CD8-positive, alpha-beta memory T cell (primary cell): ENCODE measurements at regions not wholly inside any gene's neighbourhood (a gene's known extent, or its start where the extent isn't known, plus 50 kb on each side); places are given as distances from the start of the nearest gene placed in this dataset.
"Not testable (repeated sequence)": the region's sequence is repeated elsewhere in the genome, so short reads cannot be mapped to it uniquely, and the experiment has no call there.

ENCODE experiments used
- CTCF ChIA-PET: fragments of 350-600 bp; sonication (Branson Sonifier 250); formaldehyde crosslinking; loops from one replicate; lab custom pipeline; 2021; ENCODE audit warnings: antibody characterized with exemption; lab: Charles Lee
- POLR2A ChIA-PET: fragments of 350-600 bp; sonication (Branson Sonifier 250); formaldehyde crosslinking; loops from one replicate; lab custom pipeline; 2021; ENCODE audit warnings: antibody characterized with exemption; lab: Charles Lee
- DNase-seq, 5 donors: peaks; one replicate each; pipeline versions ENCODE4 v3.0.0 to v3.0.0-alpha.2; 2020 to 2022; ENCODE audit warnings: mixed read lengths in 1 of 5
- H3K27ac ChIP-seq: one replicate; pipeline ENCODE4 v1.7.0; 2013; ENCODE audit warnings: low read depth, mild to moderate bottlenecking, low read length, moderate library complexity
- H3K27me3 ChIP-seq: 2 replicates; pipeline ENCODE4 v1.7.0; 2013; ENCODE audit warnings: low read length, mild to moderate bottlenecking; ENCODE audit not compliant: insufficient read depth, poor library complexity, severe bottlenecking
- H3K36me3 ChIP-seq: 2 replicates; pipeline ENCODE4 v1.7.0; 2013; ENCODE audit warnings: mild to moderate bottlenecking, low read length, moderate library complexity; ENCODE audit not compliant: insufficient read depth
- H3K4me1 ChIP-seq: 2 replicates; pipeline ENCODE4 v1.7.0; 2013; ENCODE audit warnings: mild to moderate bottlenecking, low read length, moderate library complexity; ENCODE audit not compliant: insufficient read depth
- H3K4me3 ChIP-seq: 2 replicates; pipeline ENCODE4 v1.7.0; 2013; ENCODE audit warnings: mild to moderate bottlenecking, low read length
- H3K9me3 ChIP-seq: 2 replicates; pipeline ENCODE4 v1.7.0; 2013; ENCODE audit warnings: mild to moderate bottlenecking, low read length
- H3K27ac Mint-ChIP-seq, 8 donors: one replicate each; pipeline ENCODE4 v1.8.0; 2020 to 2021; ENCODE audit warnings: mixed read lengths in 8 of 8, mild to moderate bottlenecking in 6 of 8, inconsistent platforms in 3 of 8, moderate library complexity in 3 of 8
- H3K27me3 Mint-ChIP-seq, 2 donors: one replicate each; pipeline ENCODE4 v1.8.0; 2020 to 2021; ENCODE audit warnings: mixed read lengths in 2 of 2, mild to moderate bottlenecking in 1 of 2, moderate library complexity in 1 of 2
- H3K36me3 Mint-ChIP-seq, 3 donors: one replicate each; pipeline ENCODE4 v1.8.0; 2020 to 2021; ENCODE audit warnings: mixed read lengths in 3 of 3, inconsistent platforms in 1 of 3, mild to moderate bottlenecking in 1 of 3
- H3K4me1 Mint-ChIP-seq, 3 donors: one replicate each; pipeline ENCODE4 v1.8.0; 2020 to 2021; ENCODE audit warnings: mixed read lengths in 3 of 3, inconsistent platforms in 1 of 3, mild to moderate bottlenecking in 1 of 3
- H3K4me3 Mint-ChIP-seq, 7 donors: one replicate each; pipeline ENCODE4 v1.8.0; 2020 to 2021; ENCODE audit warnings: mixed read lengths in 7 of 7, mild to moderate bottlenecking in 6 of 7, moderate library complexity in 4 of 7, inconsistent platforms in 2 of 7
- H3K9me3 Mint-ChIP-seq, 5 donors: one replicate each; pipeline ENCODE4 v1.8.0; 2020 to 2022; ENCODE audit warnings: mixed read lengths in 5 of 5, mild to moderate bottlenecking in 3 of 5, moderate library complexity in 2 of 5, inconsistent platforms in 1 of 5

GRCh38 chr3:81352867-81353266 lies 408.6 kb downstream of the GBE1 start:
- no peak overlapping the region for H3K4me3 ChIP-seq
- DNase-seq = no peak
- Mint-ChIP-seq H3K4me3 (no peak overlapping the region), H3K27ac (no peak overlapping the region), H3K27me3 (no peaks in the 10 kb centered on the region), H3K9me3 (peaks cover 0 to 10% (median 5%) of the 10 kb centered on the region in 5 donors), H3K4me1 (no peaks in the 10 kb centered on the region), H3K36me3 (no peaks in the 10 kb centered on the region)
- CTCF ChIA-PET = no interaction called here
- no peaks in the 10 kb centered on the region for H3K4me1 ChIP-seq
- no peaks in the 10 kb centered on the region for H3K27me3 ChIP-seq
- POLR2A ChIA-PET = no interaction called here
- H3K27ac ChIP-seq = no peak overlapping the region
- no peaks in the 10 kb centered on the region for H3K9me3 ChIP-seq
- no peaks in the 10 kb centered on the region for H3K36me3 ChIP-seq

DNA sequence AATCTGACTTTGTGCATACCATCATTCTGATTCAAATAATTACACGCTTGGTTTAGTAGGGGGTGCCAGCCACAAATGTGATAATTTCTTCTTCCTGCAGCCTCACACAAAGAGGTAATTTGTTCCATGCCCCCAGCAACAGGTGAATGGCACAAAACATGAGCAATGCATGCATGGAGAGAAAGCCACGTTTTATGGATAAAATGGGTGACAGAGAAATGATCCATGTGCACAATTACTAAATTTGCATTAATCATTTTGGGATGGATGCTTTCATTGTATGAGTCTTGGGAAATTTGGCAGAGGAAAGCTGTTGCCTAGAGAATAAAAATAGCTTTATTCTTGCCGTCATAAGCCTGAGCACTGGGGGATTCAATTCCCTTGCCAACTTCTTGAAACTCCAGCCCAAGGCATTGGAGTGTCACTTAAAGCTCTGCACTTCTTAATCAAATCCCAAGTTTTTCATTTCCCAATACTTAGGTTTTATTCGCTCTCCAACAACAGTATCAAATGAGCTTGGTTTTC lies 411.6 kb downstream of the GBE1 start:
- Mint-ChIP-seq H3K4me1 (no peaks in the 10 kb centered on the region), H3K9me3 (peaks cover 0 to 4% (median 0%) of the 10 kb centered on the region in 5 donors), H3K27ac (no peak overlapping the region), H3K27me3 (no peaks in the 10 kb centered on the region), H3K4me3 (no peak overlapping the region), H3K36me3 (no peaks in the 10 kb centered on the region)
- H3K36me3 ChIP-seq = no peaks in the 10 kb centered on the region
- no peaks in the 10 kb centered on the region for H3K27me3 ChIP-seq
- H3K27ac ChIP-seq = no peak overlapping the region
- H3K4me3 ChIP-seq = no peak overlapping the region
- H3K4me1 ChIP-seq = no peaks in the 10 kb centered on the region
- no peaks in the 10 kb centered on the region for H3K9me3 ChIP-seq
- POLR2A ChIA-PET = no interaction called here
- DNase-seq = no peak
- CTCF ChIA-PET = no interaction called here

DNA sequence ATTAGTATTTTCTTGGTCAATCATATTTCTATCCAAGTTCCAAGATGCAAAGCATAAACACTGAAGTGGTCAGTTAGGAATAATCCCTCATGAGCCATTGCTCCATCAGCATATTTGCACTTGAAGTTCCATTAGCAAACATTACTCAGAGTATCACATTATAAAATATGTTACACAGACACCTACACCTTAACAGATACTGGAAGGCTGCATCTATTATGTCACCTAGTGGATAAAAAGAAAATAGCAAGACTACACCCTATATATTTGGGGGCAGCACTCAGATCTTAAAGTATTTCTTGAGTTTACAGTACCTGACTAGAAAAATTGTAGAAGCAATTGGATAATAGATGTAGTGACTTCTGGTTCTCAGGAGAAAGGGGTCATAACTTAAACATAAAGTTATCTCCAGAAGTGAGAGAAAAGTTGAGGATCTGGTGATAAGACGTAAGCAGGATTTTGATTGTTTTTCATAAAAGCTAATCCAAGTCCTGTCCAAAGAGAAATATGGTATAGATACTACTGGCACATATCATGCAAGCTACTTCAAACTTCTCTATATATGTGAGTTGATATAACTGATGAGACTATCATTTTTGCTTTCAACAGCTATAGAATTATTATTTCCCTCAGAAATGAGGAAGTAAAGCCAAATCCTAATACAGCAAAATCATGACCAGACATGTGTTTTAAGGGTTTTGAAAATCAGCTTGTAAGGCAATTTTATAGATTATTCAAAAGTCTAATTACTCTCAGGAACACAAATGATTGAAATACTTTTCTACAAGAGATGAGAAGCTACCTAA lies 422.2 kb downstream of the GBE1 start:
- Mint-ChIP-seq H3K4me3 (no peak overlapping the region), H3K36me3 (no peaks in the 10 kb centered on the region), H3K9me3 (peaks cover 0 to 8% (median 5%) of the 10 kb centered on the region in 5 donors), H3K27ac (no peak overlapping the region), H3K27me3 (no peaks in the 10 kb centered on the region), H3K4me1 (no peaks in the 10 kb centered on the region)
- POLR2A ChIA-PET = no interaction called here
- Histone ChIP-seq H3K27ac (no peak overlapping the region), H3K9me3 (no peaks in the 10 kb centered on the region), H3K36me3 (no peaks in the 10 kb centered on the region), H3K4me3 (no peak overlapping the region), H3K27me3 (no peaks in the 10 kb centered on the region), H3K4me1 (no peaks in the 10 kb centered on the region)
- no peak for DNase-seq
- CTCF ChIA-PET = no interaction called here

- no peak for DNase-seq
- H3K27me3 Mint-ChIP-seq = no peaks in the 10 kb centered on the region
- Histone ChIP-seq H3K27ac (no peak overlapping the region), H3K4me1 (no peaks in the 10 kb centered on the region), H3K9me3 (no peaks in the 10 kb centered on the region), H3K36me3 (no peaks in the 10 kb centered on the region), H3K4me3 (no peak overlapping the region), H3K27me3 (no peaks in the 10 kb centered on the region)
- ChIA-PET CTCF (no interaction called here), POLR2A (no interaction called here)
- H3K4me1 Mint-ChIP-seq = no peaks in the 10 kb centered on the region
- peaks cover 0 to 6% (median 5%) of the 10 kb centered on the region in 5 donors for H3K9me3 Mint-ChIP-seq
- H3K27ac Mint-ChIP-seq = no peak overlapping the region
- H3K36me3 Mint-ChIP-seq = no peaks in the 10 kb centered on the region
- H3K4me3 Mint-ChIP-seq = no peak overlapping the region
Measured at GRCh38 chr3:81336470-81336869, 425.0 kb downstream of the GBE1 start.

GRCh38 chr3:81329835-81330234 lies 431.6 kb downstream of the GBE1 start:
- H3K27me3 Mint-ChIP-seq, H3K9me3 ChIP-seq, DNase-seq, H3K36me3 ChIP-seq, H3K27me3 ChIP-seq, H3K4me1 ChIP-seq, H3K4me3 Mint-ChIP-seq, H3K36me3 Mint-ChIP-seq, H3K4me1 Mint-ChIP-seq, CTCF ChIA-PET, H3K27ac Mint-ChIP-seq, H3K27ac ChIP-seq, H3K9me3 Mint-ChIP-seq, POLR2A ChIA-PET, H3K4me3 ChIP-seq: not testable (repeated sequence)

GRCh38 chr3:81326245-81326644 lies 435.2 kb downstream of the GBE1 start:
- no peaks in the 10 kb centered on the region for H3K27me3 ChIP-seq
- no peaks in the 10 kb centered on the region for H3K4me1 Mint-ChIP-seq
- H3K27me3 Mint-ChIP-seq = no peaks in the 10 kb centered on the region
- no peak overlapping the region for H3K27ac Mint-ChIP-seq
- H3K4me3 Mint-ChIP-seq = no peak overlapping the region
- no peak for DNase-seq
- no peaks in the 10 kb centered on the region for H3K36me3 ChIP-seq
- no peaks in the 10 kb centered on the region for H3K4me1 ChIP-seq
- H3K4me3 ChIP-seq = no peak overlapping the region
- no peak overlapping the region for H3K27ac ChIP-seq
- H3K9me3 Mint-ChIP-seq = peaks cover 0 to 12% (median 5%) of the 10 kb centered on the region in 5 donors
- no peaks in the 10 kb centered on the region for H3K36me3 Mint-ChIP-seq
- H3K9me3 ChIP-seq = no peaks in the 10 kb centered on the region
- CTCF ChIA-PET = no interaction called here
- POLR2A ChIA-PET = no interaction called here

DNA sequence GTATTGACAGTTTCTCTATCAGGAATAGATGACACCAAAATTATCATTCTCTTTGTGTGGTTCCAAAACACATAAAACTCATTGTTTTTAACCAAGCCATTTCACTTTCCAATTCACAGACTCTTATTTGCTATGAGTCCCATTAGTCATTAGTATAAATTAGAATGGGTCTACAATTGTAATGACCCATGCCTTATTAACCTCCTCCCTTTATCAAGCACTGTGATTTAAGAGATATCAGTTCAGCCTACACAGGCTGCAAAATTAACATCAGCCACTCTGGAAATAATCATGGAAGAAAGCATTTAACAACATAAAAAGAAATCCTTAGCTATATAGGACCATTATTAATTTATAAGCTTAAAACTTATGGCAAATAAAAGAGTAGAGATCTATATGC lies 440.6 kb downstream of the GBE1 start:
- no peaks in the 10 kb centered on the region for H3K36me3 Mint-ChIP-seq
- no peak for DNase-seq
- Histone ChIP-seq H3K27ac (no peak overlapping the region), H3K36me3 (no peaks in the 10 kb centered on the region), H3K27me3 (no peaks in the 10 kb centered on the region), H3K9me3 (no peaks in the 10 kb centered on the region), H3K4me1 (no peaks in the 10 kb centered on the region), H3K4me3 (no peak overlapping the region)
- ChIA-PET POLR2A (no interaction called here), CTCF (no interaction called here)
- H3K27ac Mint-ChIP-seq = no peak overlapping the region
- H3K4me1 Mint-ChIP-seq = no peaks in the 10 kb centered on the region
- H3K4me3 Mint-ChIP-seq = no peak overlapping the region
- no peaks in the 10 kb centered on the region for H3K27me3 Mint-ChIP-seq
- peaks cover 3 to 10% (median 6%) of the 10 kb centered on the region in 5 donors for H3K9me3 Mint-ChIP-seq

- Histone ChIP-seq H3K36me3 (no peaks in the 10 kb centered on the region), H3K4me3 (no peak overlapping the region), H3K9me3 (no peaks in the 10 kb centered on the region), H3K4me1 (no peaks in the 10 kb centered on the region), H3K27me3 (no peaks in the 10 kb centered on the region), H3K27ac (no peak overlapping the region)
- no peak for DNase-seq
- Mint-ChIP-seq H3K9me3 (peaks cover 0 to 10% (median 6%) of the 10 kb centered on the region in 5 donors), H3K4me3 (no peak overlapping the region), H3K4me1 (no peaks in the 10 kb centered on the region), H3K36me3 (no peaks in the 10 kb centered on the region), H3K27ac (no peak overlapping the region), H3K27me3 (no peaks in the 10 kb centered on the region)
- ChIA-PET POLR2A (no interaction called here), CTCF (no interaction called here)
Measured at GRCh38 chr3:81315030-81315429, 446.4 kb downstream of the GBE1 start.
